ENCODE measurements at regions not wholly inside any gene's neighbourhood (a gene's known extent, or its start where the extent isn't known, plus 50 kb on each side); places are given as distances from the start of the nearest gene placed in this dataset.
A peak's percentile ranks its signal among the peaks of the same experiment; 100 is the strongest.

DNA sequence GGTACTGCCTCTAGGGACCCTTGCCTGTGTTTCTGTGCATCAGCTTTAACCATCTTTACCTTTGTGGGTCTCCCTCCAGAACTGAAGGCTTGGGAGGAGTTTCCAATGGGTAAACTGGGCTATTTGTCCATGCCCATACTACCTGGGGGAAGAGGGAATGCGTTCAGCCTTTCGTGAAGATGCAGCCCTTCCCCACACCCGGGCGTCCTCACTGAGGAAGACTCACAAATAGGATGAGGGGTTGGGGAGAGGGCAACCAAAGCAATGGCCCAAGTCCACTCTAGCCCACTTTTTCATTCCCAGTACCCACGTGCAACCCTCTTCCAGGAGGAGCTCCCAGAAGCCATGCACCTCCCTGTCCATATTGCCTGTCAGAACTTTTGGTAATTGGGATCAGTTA is 61.8 kb upstream of the ADA2 start:
- Histone ChIP-seq H3K27ac (ENCODE audit: low read depth, low read length) (no peak overlapping the region), H3K9me3 (ENCODE audit: control insufficient read depth, low read length) (no peaks in the 10 kb centered on the region), H3K4me3 (ENCODE audit: low read length) (no peak overlapping the region), H3K27me3 (ENCODE audit: control insufficient read depth, insufficient read depth, low read length, poor library complexity, severe bottlenecking) (no peaks in the 10 kb centered on the region), H3K4me1 (ENCODE audit: control insufficient read depth, insufficient read depth, low read length) (no peaks in the 10 kb centered on the region), H3K36me3 (ENCODE audit: control insufficient read depth, insufficient read depth, low read length) (no peaks in the 10 kb centered on the region), H3K9ac (ENCODE audit: extremely low read depth, low read length, poor library complexity, severe bottlenecking) (no peak overlapping the region)
- no peak overlapping the region for H3K4me3 Mint-ChIP-seq
- WGBS, 2 experiments (ENCODE audit: insufficient coverage in 1 of 2, insufficient read length in 1 of 2) = 86 to 92% methylated on average over 2 to 4 of the region's 5 CpGs
- peaks cover 20% of the 10 kb centered on the region for H3K4me1 Mint-ChIP-seq
- H3K9me3 Mint-ChIP-seq = no peaks in the 10 kb centered on the region
- no peak overlapping the region for H3K27ac Mint-ChIP-seq
- H3K27me3 Mint-ChIP-seq (ENCODE audit: insufficient read depth) = no peaks in the 10 kb centered on the region
- TF ChIP-seq, protein P1, sequence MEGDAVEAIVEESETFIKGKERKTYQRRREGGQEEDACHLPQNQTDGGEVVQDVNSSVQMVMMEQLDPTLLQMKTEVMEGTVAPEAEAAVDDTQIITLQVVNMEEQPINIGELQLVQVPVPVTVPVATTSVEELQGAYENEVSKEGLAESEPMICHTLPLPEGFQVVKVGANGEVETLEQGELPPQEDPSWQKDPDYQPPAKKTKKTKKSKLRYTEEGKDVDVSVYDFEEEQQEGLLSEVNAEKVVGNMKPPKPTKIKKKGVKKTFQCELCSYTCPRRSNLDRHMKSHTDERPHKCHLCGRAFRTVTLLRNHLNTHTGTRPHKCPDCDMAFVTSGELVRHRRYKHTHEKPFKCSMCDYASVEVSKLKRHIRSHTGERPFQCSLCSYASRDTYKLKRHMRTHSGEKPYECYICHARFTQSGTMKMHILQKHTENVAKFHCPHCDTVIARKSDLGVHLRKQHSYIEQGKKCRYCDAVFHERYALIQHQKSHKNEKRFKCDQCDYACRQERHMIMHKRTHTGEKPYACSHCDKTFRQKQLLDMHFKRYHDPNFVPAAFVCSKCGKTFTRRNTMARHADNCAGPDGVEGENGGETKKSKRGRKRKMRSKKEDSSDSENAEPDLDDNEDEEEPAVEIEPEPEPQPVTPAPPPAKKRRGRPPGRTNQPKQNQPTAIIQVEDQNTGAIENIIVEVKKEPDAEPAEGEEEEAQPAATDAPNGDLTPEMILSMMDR (conservative IDR thresholded peaks at IDR 0.05) = no peak
- no peaks in the 10 kb centered on the region for H3K36me3 Mint-ChIP-seq (ENCODE audit: low read depth)
- peak; percentile 30 for DNase-seq

DNA sequence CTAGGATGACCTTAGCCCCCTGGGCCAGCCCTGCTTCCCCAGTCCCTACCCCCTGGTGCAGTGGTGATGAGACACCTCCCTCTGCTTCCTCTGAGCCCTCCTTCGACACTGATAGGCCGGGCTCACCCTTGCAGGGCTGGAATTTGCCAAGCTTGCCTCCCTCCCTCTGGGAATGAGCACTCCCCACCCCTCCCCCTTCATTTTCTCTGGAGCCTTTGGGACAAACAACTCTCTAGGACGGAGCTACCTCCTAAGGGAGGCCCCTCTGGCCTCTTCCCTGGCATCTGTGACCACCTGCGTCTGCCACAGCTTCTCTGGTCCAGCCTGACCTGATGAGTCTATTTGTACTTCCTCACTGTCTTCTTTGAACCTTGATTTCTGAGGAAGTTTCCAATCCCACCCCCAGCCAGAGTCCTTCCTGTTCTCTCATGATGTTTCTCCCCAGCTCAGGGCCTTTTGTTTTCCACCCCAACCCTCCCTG is 53.3 kb upstream of the ADA2 start:
- TF ChIP-seq, protein P1 (conservative IDR thresholded peaks at IDR 0.05) = no peak
- DNase-seq = peak; percentile 94
- Histone ChIP-seq H3K36me3 (ENCODE audit: control insufficient read depth, insufficient read depth, low read length) (no peaks in the 10 kb centered on the region), H3K9me3 (ENCODE audit: control insufficient read depth, low read length) (no peaks in the 10 kb centered on the region), H3K27me3 (ENCODE audit: control insufficient read depth, insufficient read depth, low read length, poor library complexity, severe bottlenecking) (no peaks in the 10 kb centered on the region), H3K4me1 (ENCODE audit: control insufficient read depth, insufficient read depth, low read length) (peaks cover 18% of the 10 kb centered on the region), H3K27ac (ENCODE audit: low read depth, low read length) (peak overlapping the region; percentile 72), H3K4me3 (ENCODE audit: low read length) (peak overlapping the region; percentile 46), H3K9ac (ENCODE audit: extremely low read depth, low read length, poor library complexity, severe bottlenecking) (peak overlapping the region; percentile 3)
- peak overlapping the region; percentile 96 for H3K27ac Mint-ChIP-seq
- no peaks in the 10 kb centered on the region for H3K9me3 Mint-ChIP-seq
- peak overlapping the region; percentile 43 for H3K4me3 Mint-ChIP-seq
- no peaks in the 10 kb centered on the region for H3K27me3 Mint-ChIP-seq (ENCODE audit: insufficient read depth)
- peaks cover 47% of the 10 kb centered on the region for H3K4me1 Mint-ChIP-seq
- H3K36me3 Mint-ChIP-seq (ENCODE audit: low read depth) = no peaks in the 10 kb centered on the region
- 10 to 13% methylated on average over 2 to 4 of the region's 4 CpGs for WGBS, 2 experiments (ENCODE audit: insufficient coverage in 1 of 2, insufficient read length in 1 of 2)

DNA sequence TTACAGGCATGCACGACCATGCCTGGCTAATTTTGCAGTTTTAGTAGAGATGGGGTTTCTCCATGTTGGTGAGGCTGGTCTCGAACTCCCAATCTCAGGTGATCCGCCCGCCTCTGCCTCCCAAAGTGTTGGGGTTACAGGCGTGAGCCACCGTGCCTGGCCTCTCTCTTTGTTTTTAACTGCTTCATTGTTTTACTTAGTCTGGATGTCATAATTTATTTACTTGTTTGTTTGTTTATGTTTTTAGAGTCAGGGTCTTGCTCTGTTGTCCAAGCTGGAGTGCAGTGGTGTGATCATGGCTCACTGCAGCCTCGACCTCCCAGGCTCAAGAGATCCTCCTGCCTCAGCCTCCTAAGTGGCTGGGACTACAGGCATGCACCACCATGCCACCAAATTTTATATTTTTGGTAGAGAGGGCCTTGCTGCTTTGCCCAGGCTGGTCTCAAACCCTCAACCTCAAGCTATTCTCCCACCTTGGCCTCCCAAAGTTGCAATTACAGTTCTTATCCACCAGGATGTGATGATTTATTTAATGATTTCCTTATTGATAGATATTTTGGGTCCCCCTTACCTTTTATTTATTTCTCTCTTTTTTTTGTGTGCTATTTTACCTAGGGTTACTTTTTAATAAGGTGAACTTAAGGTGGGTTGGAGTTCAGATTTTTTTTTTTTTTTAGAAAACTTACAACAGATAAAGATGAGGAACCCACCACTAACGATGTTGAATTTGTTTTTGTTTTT is 52.6 kb upstream of the ADA2 start:
- Histone ChIP-seq H3K4me1 (ENCODE audit: control insufficient read depth, insufficient read depth, low read length) (peaks cover 25% of the 10 kb centered on the region), H3K9me3 (ENCODE audit: control insufficient read depth, low read length) (no peaks in the 10 kb centered on the region), H3K27ac (ENCODE audit: low read depth, low read length) (no peak overlapping the region), H3K4me3 (ENCODE audit: low read length) (no peak overlapping the region), H3K36me3 (ENCODE audit: control insufficient read depth, insufficient read depth, low read length) (no peaks in the 10 kb centered on the region), H3K9ac (ENCODE audit: extremely low read depth, low read length, poor library complexity, severe bottlenecking) (no peak overlapping the region), H3K27me3 (ENCODE audit: control insufficient read depth, insufficient read depth, low read length, poor library complexity, severe bottlenecking) (no peaks in the 10 kb centered on the region)
- no peaks in the 10 kb centered on the region for H3K9me3 Mint-ChIP-seq
- TF ChIP-seq, protein P1 (conservative IDR thresholded peaks at IDR 0.05) = peak; percentile 73
- WGBS, 2 experiments (ENCODE audit: insufficient coverage in 1 of 2, insufficient read length in 1 of 2) = 95 to 100% methylated on average over 1 to 8 of the region's 8 CpGs
- H3K4me1 Mint-ChIP-seq = peaks cover 54% of the 10 kb centered on the region
- H3K27me3 Mint-ChIP-seq (ENCODE audit: insufficient read depth) = no peaks in the 10 kb centered on the region
- no peak overlapping the region for H3K27ac Mint-ChIP-seq
- H3K36me3 Mint-ChIP-seq (ENCODE audit: low read depth) = no peaks in the 10 kb centered on the region
- DNase-seq = no peak
- peak overlapping the region; percentile 43 for H3K4me3 Mint-ChIP-seq

Measured in endodermal cell (in vitro differentiated cells).